ENCODE measurements at regions not wholly inside any gene's neighbourhood (a gene's known extent, or its start where the extent isn't known, plus 50 kb on each side); places are given as distances from the start of the nearest gene placed in this dataset.
"Not testable (repeated sequence)": the region's sequence is repeated elsewhere in the genome, so short reads cannot be mapped to it uniquely, and the experiment has no call there.

GRCh38 chr6:16043171-16044135 lies 85.4 kb upstream of the MYLIP start:
- WGBS, 2 donors = 81 to 83% methylated on average over 5 of the region's 5 CpGs
- no peak overlapping the region for H3K27ac ChIP-seq (ENCODE audit: low read depth in 2 of 2, low read length in 1 of 2)

DNA sequence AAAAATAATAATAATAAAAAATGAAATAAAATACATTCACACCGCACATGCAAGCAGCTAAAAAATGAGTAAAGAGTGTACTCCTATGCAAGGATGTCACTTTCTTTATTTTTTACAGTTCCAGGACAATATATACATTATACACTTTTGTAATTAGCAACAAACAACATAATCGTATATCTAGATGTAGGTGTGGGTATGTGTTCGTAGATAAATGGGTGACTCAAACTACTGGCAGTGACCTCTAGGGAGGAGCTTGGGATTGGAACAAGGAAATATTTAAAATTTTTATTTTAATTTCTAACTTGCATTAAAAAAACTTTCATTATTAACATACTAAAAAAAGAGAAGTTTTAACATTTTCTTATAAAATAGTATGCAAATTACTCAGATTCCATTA lies 86.1 kb upstream of the MYLIP start:
- no peaks in the 10 kb centered on the region for H3K36me3 ChIP-seq (ENCODE audit: control insufficient read depth in 2 of 2, insufficient read depth in 2 of 2, low read length in 1 of 2)
- no peaks in the 10 kb centered on the region for H3K4me1 ChIP-seq (ENCODE audit: control insufficient read depth in 2 of 2, insufficient read depth in 2 of 2, low read length in 1 of 2)
- no peak overlapping the region for H3K27ac ChIP-seq (ENCODE audit: low read depth in 2 of 2, low read length in 1 of 2)
- no peak overlapping the region for H3K4me3 ChIP-seq (ENCODE audit: low read depth in 1 of 2, low read length in 2 of 2)
- H3K9me3 ChIP-seq (ENCODE audit: control insufficient read depth in 2 of 2, insufficient read depth in 1 of 2, low read depth in 1 of 2, low read length in 1 of 2) = no peaks in the 10 kb centered on the region
- no peaks in the 10 kb centered on the region for H3K27me3 ChIP-seq (ENCODE audit: control insufficient read depth in 1 of 2, insufficient read depth in 2 of 2, low read length in 2 of 2)
- WGBS, 2 donors = 64 to 77% methylated on average over 3 of the region's 3 CpGs

More at GRCh38 chr6:16043171-16044135, 85.4 kb upstream of the MYLIP start:
- H3K27me3 ChIP-seq (ENCODE audit: control insufficient read depth in 1 of 2, insufficient read depth in 2 of 2, low read length in 2 of 2) = no peaks in the 10 kb centered on the region
- H3K4me3 ChIP-seq (ENCODE audit: low read depth in 1 of 2, low read length in 2 of 2) = no peak overlapping the region
- no peaks in the 10 kb centered on the region for H3K4me1 ChIP-seq (ENCODE audit: control insufficient read depth in 2 of 2, insufficient read depth in 2 of 2, low read length in 1 of 2)
- no peaks in the 10 kb centered on the region for H3K36me3 ChIP-seq (ENCODE audit: control insufficient read depth in 2 of 2, insufficient read depth in 2 of 2, low read length in 1 of 2)
- no peaks in the 10 kb centered on the region for H3K9me3 ChIP-seq (ENCODE audit: control insufficient read depth in 2 of 2, insufficient read depth in 1 of 2, low read depth in 1 of 2, low read length in 1 of 2)

- Histone ChIP-seq H3K27me3 (ENCODE audit: control insufficient read depth in 1 of 2, insufficient read depth in 2 of 2, low read length in 2 of 2) (no peaks in the 10 kb centered on the region), H3K36me3 (ENCODE audit: control insufficient read depth in 2 of 2, insufficient read depth in 2 of 2, low read length in 1 of 2) (no peaks in the 10 kb centered on the region), H3K4me1 (ENCODE audit: control insufficient read depth in 2 of 2, insufficient read depth in 2 of 2, low read length in 1 of 2) (no peaks in the 10 kb centered on the region), H3K4me3 (ENCODE audit: low read depth in 1 of 2, low read length in 2 of 2) (no peak overlapping the region), H3K9me3 (ENCODE audit: control insufficient read depth in 2 of 2, insufficient read depth in 1 of 2, low read depth in 1 of 2, low read length in 1 of 2) (no peaks in the 10 kb centered on the region), H3K27ac (ENCODE audit: low read depth in 2 of 2, low read length in 1 of 2) (no peak overlapping the region)
- 72 to 78% methylated on average over 2 of the region's 2 CpGs for WGBS, 2 donors
Measured at GRCh38 chr6:16041327-16041726, 87.6 kb upstream of the MYLIP start.

GRCh38 chr6:16040628-16040974 lies 88.3 kb upstream of the MYLIP start:
- Histone ChIP-seq H3K27me3 (ENCODE audit: control insufficient read depth in 1 of 2, insufficient read depth in 2 of 2, low read length in 2 of 2) (no peaks in the 10 kb centered on the region), H3K4me3 (ENCODE audit: low read depth in 1 of 2, low read length in 2 of 2) (no peak overlapping the region), H3K27ac (ENCODE audit: low read depth in 2 of 2, low read length in 1 of 2) (no peak overlapping the region), H3K9me3 (ENCODE audit: control insufficient read depth in 2 of 2, insufficient read depth in 1 of 2, low read depth in 1 of 2, low read length in 1 of 2) (no peaks in the 10 kb centered on the region), H3K36me3 (ENCODE audit: control insufficient read depth in 2 of 2, insufficient read depth in 2 of 2, low read length in 1 of 2) (no peaks in the 10 kb centered on the region), H3K4me1 (ENCODE audit: control insufficient read depth in 2 of 2, insufficient read depth in 2 of 2, low read length in 1 of 2) (no peaks in the 10 kb centered on the region)
- 91 to 98% methylated on average over 15 of the region's 15 CpGs for WGBS, 2 donors

GRCh38 chr6:16039892-16040627 lies 88.8 kb upstream of the MYLIP start:
- not testable (repeated sequence) for H3K27ac ChIP-seq (ENCODE audit: low read depth in 2 of 2, low read length in 1 of 2); H3K36me3 ChIP-seq (ENCODE audit: control insufficient read depth in 2 of 2, insufficient read depth in 2 of 2, low read length in 1 of 2); H3K9me3 ChIP-seq (ENCODE audit: control insufficient read depth in 2 of 2, insufficient read depth in 1 of 2, low read depth in 1 of 2, low read length in 1 of 2); H3K4me3 ChIP-seq (ENCODE audit: low read depth in 1 of 2, low read length in 2 of 2); H3K4me1 ChIP-seq (ENCODE audit: control insufficient read depth in 2 of 2, insufficient read depth in 2 of 2, low read length in 1 of 2); H3K27me3 ChIP-seq (ENCODE audit: control insufficient read depth in 1 of 2, insufficient read depth in 2 of 2, low read length in 2 of 2)
- WGBS, 2 donors = 97 to 100% methylated on average over 17 of the region's 17 CpGs

DNA sequence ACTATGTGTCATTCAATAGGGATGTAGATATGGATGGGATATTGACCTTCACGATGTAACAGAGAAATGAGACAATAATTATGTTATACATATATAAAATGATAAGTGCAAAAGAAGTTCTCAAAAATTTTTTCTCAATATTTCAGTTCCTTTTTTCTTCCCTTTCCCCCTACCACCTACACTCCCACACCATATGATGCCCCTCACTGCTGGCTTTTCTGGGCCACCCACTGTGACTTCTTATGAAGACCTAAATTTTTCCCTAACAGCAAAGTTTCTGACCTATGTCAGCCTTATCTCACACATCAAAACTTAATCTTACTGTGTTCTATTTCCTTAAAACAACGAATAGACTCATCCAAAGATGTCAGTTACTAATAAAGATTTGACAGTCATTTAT lies 89.9 kb upstream of the MYLIP start:
- Histone ChIP-seq H3K4me1 (ENCODE audit: control insufficient read depth in 2 of 2, insufficient read depth in 2 of 2, low read length in 1 of 2) (no peaks in the 10 kb centered on the region), H3K27ac (ENCODE audit: low read depth in 2 of 2, low read length in 1 of 2) (no peak overlapping the region), H3K9me3 (ENCODE audit: control insufficient read depth in 2 of 2, insufficient read depth in 1 of 2, low read depth in 1 of 2, low read length in 1 of 2) (no peaks in the 10 kb centered on the region), H3K4me3 (ENCODE audit: low read depth in 1 of 2, low read length in 2 of 2) (no peak overlapping the region), H3K36me3 (ENCODE audit: control insufficient read depth in 2 of 2, insufficient read depth in 2 of 2, low read length in 1 of 2) (no peaks in the 10 kb centered on the region), H3K27me3 (ENCODE audit: control insufficient read depth in 1 of 2, insufficient read depth in 2 of 2, low read length in 2 of 2) (no peaks in the 10 kb centered on the region)
- WGBS, 2 donors = 68 to 76% methylated on average over 2 of the region's 2 CpGs

- 83 to 84% methylated on average over 4 of the region's 4 CpGs for WGBS, 2 donors
- H3K4me1 ChIP-seq (ENCODE audit: control insufficient read depth in 2 of 2, insufficient read depth in 2 of 2, low read length in 1 of 2) = no peaks in the 10 kb centered on the region
Measured at GRCh38 chr6:16035488-16036080, 93.3 kb upstream of the MYLIP start.

DNA sequence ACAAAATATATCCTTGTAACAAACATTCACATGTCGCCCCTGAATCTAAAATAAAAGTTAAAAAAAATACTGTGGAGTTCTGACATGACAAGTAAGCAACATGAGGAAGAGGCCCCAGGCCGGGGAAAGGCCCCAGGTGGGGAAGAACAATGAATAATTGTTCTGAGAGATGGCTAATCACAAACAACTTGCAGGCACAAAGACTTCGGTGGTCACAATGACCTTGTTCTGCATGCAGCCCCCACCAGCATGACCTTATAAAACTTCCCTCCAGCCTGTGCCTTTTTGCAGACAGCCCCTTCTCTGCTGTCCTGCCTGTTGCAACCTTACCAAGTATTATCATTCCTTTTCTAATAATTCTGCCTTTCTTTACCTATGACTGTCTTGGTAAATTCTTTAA lies 95.7 kb upstream of the MYLIP start:
- Histone ChIP-seq H3K27ac (ENCODE audit: low read depth in 2 of 2, low read length in 1 of 2) (no peak overlapping the region), H3K27me3 (ENCODE audit: control insufficient read depth in 1 of 2, insufficient read depth in 2 of 2, low read length in 2 of 2) (no peaks in the 10 kb centered on the region), H3K9me3 (ENCODE audit: control insufficient read depth in 2 of 2, insufficient read depth in 1 of 2, low read depth in 1 of 2, low read length in 1 of 2) (no peaks in the 10 kb centered on the region), H3K36me3 (ENCODE audit: control insufficient read depth in 2 of 2, insufficient read depth in 2 of 2, low read length in 1 of 2) (no peaks in the 10 kb centered on the region), H3K4me1 (ENCODE audit: control insufficient read depth in 2 of 2, insufficient read depth in 2 of 2, low read length in 1 of 2) (no peaks in the 10 kb centered on the region), H3K4me3 (ENCODE audit: low read depth in 1 of 2, low read length in 2 of 2) (no peak overlapping the region)
- WGBS, 2 donors = 48 to 74% methylated on average over 3 of the region's 3 CpGs

More at GRCh38 chr6:16035488-16036080, 93.3 kb upstream of the MYLIP start:
- H3K27ac ChIP-seq (ENCODE audit: low read depth in 2 of 2, low read length in 1 of 2) = no peak overlapping the region
- H3K27me3 ChIP-seq (ENCODE audit: control insufficient read depth in 1 of 2, insufficient read depth in 2 of 2, low read length in 2 of 2) = no peaks in the 10 kb centered on the region
- H3K36me3 ChIP-seq (ENCODE audit: control insufficient read depth in 2 of 2, insufficient read depth in 2 of 2, low read length in 1 of 2) = no peaks in the 10 kb centered on the region
- no peaks in the 10 kb centered on the region for H3K9me3 ChIP-seq (ENCODE audit: control insufficient read depth in 2 of 2, insufficient read depth in 1 of 2, low read depth in 1 of 2, low read length in 1 of 2)
- no peak overlapping the region for H3K4me3 ChIP-seq (ENCODE audit: low read depth in 1 of 2, low read length in 2 of 2)

- H3K27me3 ChIP-seq (ENCODE audit: control insufficient read depth in 1 of 2, insufficient read depth in 2 of 2, low read length in 2 of 2) = no peaks in the 10 kb centered on the region
- H3K27ac ChIP-seq (ENCODE audit: low read depth in 2 of 2, low read length in 1 of 2) = no peak overlapping the region
- H3K36me3 ChIP-seq (ENCODE audit: control insufficient read depth in 2 of 2, insufficient read depth in 2 of 2, low read length in 1 of 2) = no peaks in the 10 kb centered on the region
- H3K4me1 ChIP-seq (ENCODE audit: control insufficient read depth in 2 of 2, insufficient read depth in 2 of 2, low read length in 1 of 2) = no peaks in the 10 kb centered on the region
- 81 to 85% methylated on average over 6 of the region's 6 CpGs for WGBS, 2 donors
- H3K9me3 ChIP-seq (ENCODE audit: control insufficient read depth in 2 of 2, insufficient read depth in 1 of 2, low read depth in 1 of 2, low read length in 1 of 2) = no peaks in the 10 kb centered on the region
- no peak overlapping the region for H3K4me3 ChIP-seq (ENCODE audit: low read depth in 1 of 2, low read length in 2 of 2)
Measured at GRCh38 chr6:16031278-16031981, 97.5 kb upstream of the MYLIP start.
